ENCODE measurements at regions not wholly inside any gene's neighbourhood (a gene's known extent, or its start where the extent isn't known, plus 50 kb on each side); places are given as distances from the start of the nearest gene placed in this dataset.

GRCh38 chr7:116332766-116333165 is 122.4 kb downstream of the TES start:
- Mint-ChIP-seq H3K4me3 (ENCODE audit: low read depth) (no peak overlapping the region), H3K36me3 (ENCODE audit: insufficient read depth) (no peaks in the 10 kb centered on the region), H3K27me3 (peaks cover 5% of the 10 kb centered on the region), H3K4me1 (ENCODE audit: low read depth) (no peaks in the 10 kb centered on the region), H3K9me3 (ENCODE audit: low read depth) (no peaks in the 10 kb centered on the region), H3K27ac (no peak overlapping the region)
- DNase-seq (ENCODE audit: low spot score, unreplicated experiment) = no peak
- TF ChIP-seq CTCF (IDR thresholded peaks at IDR 0.05; ENCODE audit: unreplicated experiment) = no peak

GRCh38 chr7:116334555-116334954 is 124.2 kb downstream of the TES start:
- Mint-ChIP-seq H3K9me3 (ENCODE audit: low read depth) (no peaks in the 10 kb centered on the region), H3K27me3 (peaks cover 5% of the 10 kb centered on the region), H3K27ac (no peak overlapping the region), H3K4me1 (ENCODE audit: low read depth) (peaks cover under 1% of the 10 kb centered on the region), H3K4me3 (ENCODE audit: low read depth) (no peak overlapping the region), H3K36me3 (ENCODE audit: insufficient read depth) (no peaks in the 10 kb centered on the region)
- TF ChIP-seq CTCF (IDR thresholded peaks at IDR 0.05; ENCODE audit: unreplicated experiment) = no peak
- no peak for DNase-seq (ENCODE audit: low spot score, unreplicated experiment)

- Mint-ChIP-seq H3K27me3 (peaks cover 5% of the 10 kb centered on the region), H3K9me3 (ENCODE audit: low read depth) (no peaks in the 10 kb centered on the region), H3K27ac (no peak overlapping the region), H3K4me1 (ENCODE audit: low read depth) (peaks cover 7% of the 10 kb centered on the region), H3K36me3 (ENCODE audit: insufficient read depth) (no peaks in the 10 kb centered on the region), H3K4me3 (ENCODE audit: low read depth) (no peak overlapping the region)
- TF ChIP-seq CTCF (IDR thresholded peaks at IDR 0.05; ENCODE audit: unreplicated experiment) = no peak
- no peak for DNase-seq (ENCODE audit: low spot score, unreplicated experiment)
Measured at GRCh38 chr7:116337018-116337417, 126.7 kb downstream of the TES start.

GRCh38 chr7:116337800-116338199 is 127.5 kb downstream of the TES start:
- Mint-ChIP-seq H3K4me1 (ENCODE audit: low read depth) (peaks cover 7% of the 10 kb centered on the region), H3K4me3 (ENCODE audit: low read depth) (no peak overlapping the region), H3K9me3 (ENCODE audit: low read depth) (no peaks in the 10 kb centered on the region), H3K36me3 (ENCODE audit: insufficient read depth) (no peaks in the 10 kb centered on the region), H3K27ac (no peak overlapping the region), H3K27me3 (peaks cover 5% of the 10 kb centered on the region)
- TF ChIP-seq CTCF (IDR thresholded peaks at IDR 0.05; ENCODE audit: unreplicated experiment) = no peak
- no peak for DNase-seq (ENCODE audit: low spot score, unreplicated experiment)

GRCh38 chr7:116339564-116339963 is 129.2 kb downstream of the TES start:
- H3K36me3 Mint-ChIP-seq (ENCODE audit: insufficient read depth) = no peaks in the 10 kb centered on the region
- H3K4me3 Mint-ChIP-seq (ENCODE audit: low read depth) = no peak overlapping the region
- peaks cover 8% of the 10 kb centered on the region for H3K9me3 Mint-ChIP-seq (ENCODE audit: low read depth)
- H3K27me3 Mint-ChIP-seq = peaks cover 5% of the 10 kb centered on the region
- H3K27ac Mint-ChIP-seq = no peak overlapping the region
- peaks cover 7% of the 10 kb centered on the region for H3K4me1 Mint-ChIP-seq (ENCODE audit: low read depth)
- DNase-seq (ENCODE audit: low spot score, unreplicated experiment) = no peak
- TF ChIP-seq CTCF (IDR thresholded peaks at IDR 0.05; ENCODE audit: unreplicated experiment) = no peak
